ENCODE measurements at regions not wholly inside any gene's neighbourhood (a gene's known extent, or its start where the extent isn't known, plus 50 kb on each side); places are given as distances from the start of the nearest gene placed in this dataset.
"Not testable (repeated sequence)": the region's sequence is repeated elsewhere in the genome, so short reads cannot be mapped to it uniquely, and the experiment has no call there.

DNA sequence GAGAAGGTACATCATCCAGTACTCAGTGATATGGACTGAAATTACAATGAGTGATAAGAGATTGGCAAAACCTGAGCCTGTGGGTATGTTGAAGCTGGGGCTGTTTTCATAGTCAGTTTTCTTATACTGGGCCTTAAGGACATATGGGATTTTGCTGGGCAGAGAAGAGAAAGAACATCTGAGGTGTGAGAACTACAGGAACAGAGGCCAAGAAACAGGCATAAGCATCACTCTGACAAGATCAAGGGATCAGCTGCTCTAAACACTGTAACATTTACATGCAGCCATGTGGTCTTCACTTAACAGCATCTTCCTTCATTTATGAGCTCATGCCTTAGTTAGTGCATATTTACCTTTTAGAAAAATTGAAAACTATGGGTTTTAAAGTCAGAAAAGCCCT lies 220.0 kb downstream of the TRIM36 start:
- no peak for DNase-seq

DNA sequence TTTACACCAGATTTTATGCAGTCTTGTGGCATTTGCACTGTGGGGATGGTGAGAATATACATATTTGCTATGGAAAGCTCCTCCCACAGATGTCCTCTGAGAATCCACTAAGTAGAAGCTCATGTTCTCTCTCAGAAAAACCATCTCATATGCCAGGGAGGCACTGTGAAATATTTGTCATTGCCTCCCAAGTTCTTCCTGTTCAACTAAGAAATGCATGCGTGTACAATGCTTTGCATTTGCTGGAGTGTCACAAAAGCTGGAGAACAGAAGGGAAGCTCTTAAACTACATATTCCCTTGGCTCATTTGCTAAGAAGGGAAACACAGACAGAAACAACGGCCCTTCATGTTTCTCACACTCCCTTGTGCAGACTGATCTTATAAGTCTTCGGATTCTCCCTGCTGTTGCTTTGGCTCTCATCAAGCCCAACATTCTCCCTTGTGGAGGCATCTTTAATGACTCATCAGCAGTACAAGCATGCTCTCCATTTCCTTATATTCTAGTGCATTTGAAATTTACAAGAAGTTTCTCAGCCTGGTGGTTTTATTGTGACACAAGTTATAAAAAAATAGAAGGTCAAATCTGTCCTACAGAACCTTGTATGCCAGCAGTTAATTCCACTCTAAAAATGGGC lies 220.6 kb downstream of the TRIM36 start:
- DNase-seq = no peak

DNA sequence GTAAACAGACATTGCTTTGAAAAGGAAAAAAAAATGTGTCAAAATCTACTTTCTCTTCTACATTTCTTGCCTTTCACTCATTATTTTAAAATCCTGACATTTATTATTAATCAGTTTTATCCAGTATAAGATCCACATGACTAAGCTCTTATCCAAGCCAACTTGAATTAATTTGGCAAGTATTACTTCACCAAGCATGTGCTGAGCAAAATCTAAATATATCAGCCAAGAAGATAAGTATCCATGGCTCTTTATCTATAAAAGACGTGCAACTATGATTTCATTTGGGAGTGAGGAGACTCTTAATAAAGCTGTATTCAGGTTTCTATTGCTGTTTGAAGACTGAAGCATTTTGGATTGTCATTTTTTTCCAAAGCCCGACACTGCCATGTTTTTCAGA lies 221.3 kb downstream of the TRIM36 start:
- DNase-seq = no peak

DNA sequence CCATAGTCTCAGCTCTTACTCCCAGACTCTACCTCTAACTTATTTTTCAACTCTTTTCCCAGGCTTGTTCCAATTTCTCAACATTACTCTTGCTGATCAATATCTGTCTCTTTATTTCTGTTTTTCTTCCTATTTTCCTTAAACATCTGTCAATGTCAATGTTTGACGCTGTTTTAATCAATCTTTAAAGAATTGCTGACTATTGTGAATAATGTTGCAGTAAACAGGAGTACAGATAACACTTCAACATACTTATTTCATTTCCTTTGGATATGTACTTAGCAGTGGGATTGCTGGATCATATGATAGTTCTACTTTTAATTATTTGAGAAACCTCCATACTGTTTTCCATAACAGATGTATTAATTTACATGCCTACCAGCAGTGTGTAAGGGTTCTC lies 229.0 kb downstream of the TRIM36 start:
- DNase-seq = no peak

DNA sequence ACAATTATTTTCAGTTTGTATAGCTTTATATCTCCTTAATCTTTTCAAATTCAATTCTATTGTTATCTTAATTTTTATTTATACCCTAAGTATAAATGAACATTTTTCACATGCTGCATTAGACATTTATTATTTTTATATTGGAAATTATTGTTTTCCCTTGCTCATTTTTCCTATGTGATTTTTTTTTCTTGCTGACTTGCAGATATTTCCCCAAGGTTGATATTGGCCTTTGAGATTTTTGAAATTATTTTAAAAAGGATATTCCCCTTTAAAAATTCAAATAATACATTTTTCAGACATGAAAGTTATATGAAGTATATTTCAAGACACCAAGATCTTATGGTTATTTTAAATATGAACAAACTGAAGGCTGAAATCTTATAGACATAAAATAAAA lies 234.2 kb downstream of the TRIM36 start:
- DNase-seq = no peak

DNA sequence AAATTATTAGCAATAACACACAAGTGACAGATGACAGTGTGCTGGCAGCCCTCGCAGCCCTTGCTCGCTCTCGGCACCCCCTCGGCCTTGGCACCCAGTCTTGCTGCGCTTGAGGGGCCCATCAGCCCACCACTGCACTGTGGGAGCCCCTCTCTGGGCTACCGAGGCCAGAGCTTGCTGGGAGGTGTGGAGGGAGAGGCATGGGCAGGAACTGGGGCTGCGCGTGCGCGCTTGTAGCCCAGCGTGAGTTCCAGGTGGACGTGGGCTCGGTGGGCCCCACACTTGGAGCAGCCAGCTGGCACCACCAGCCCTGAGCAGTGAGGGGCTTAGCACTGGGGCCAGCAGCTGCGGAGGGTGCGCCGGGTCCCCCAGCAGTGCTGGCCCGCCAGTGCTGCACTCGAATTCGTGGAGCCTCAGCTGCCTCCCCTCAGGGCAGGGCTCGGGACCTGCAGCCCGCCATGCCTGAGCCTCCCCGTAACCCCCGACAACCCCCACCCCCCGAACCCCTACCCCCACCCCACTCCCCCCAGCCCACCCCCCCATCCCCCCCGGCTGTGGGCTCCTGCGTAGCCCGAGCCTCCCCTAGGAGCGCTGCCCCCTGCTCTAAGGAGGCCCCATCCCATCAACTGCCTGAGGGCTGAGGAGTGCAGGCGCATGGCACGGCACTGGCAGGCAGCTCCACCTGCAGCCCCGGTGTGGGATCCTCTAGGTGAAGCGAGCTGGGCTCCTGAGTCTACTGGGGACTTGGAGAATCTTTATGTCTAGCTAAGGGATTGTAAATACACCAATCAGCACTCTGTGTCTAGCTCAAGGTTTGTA lies 240.9 kb downstream of the TRIM36 start:
- DNase-seq = no peak

DNA sequence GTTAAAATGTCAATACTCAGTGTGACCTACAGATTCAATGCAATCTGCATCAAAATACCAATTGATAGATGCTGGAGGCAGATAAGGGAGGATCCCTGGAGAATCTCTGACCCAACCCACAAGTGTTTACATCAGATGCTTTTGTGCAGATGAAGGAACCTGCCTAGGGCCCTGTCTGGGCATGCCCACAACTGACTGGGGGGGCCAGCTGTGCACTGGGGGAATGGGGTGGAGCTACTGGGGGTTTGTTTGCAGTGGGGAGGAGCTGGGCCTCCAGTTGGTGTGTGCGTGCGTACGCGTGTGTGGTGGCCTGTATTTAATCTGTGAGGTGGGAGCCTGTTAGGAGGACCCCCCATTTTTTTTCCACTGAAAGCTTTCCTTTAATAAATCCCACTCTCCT lies 244.9 kb downstream of the TRIM36 start:
- no peak for DNase-seq

DNA sequence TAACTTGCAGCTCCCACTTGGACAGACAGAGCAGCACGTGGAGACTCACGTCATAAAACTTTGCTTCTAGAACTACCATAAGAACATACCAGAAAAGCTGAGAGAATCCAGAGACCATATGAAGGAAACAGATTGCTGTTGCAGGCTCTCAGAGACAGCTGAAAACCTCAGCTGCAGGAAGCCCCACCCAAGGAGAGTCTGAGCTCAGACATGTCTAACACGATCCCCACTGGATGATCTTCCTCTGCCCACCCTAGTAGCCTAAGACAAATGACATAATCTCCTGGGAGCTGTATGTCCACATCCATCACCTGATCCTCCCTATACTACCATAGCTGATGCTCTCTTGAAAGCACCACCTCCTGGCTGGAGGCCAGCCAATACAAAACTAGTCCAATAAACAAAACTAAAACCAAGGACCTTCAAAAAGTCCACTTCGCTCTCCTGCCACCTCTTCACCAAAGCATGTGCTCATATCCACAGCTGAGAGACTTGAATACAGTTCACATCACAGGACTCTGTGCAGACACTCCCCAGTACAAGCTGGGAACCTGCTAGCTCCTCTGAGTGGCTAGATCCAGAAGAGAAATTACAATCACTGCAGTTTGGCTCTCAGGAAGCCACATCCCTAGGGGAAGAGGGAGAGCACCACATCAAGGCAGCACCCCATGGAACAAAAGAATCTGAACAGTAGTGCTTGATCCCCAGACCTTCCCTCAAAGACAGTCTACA lies 257.4 kb downstream of the TRIM36 start:
- DNase-seq = no peak

DNA sequence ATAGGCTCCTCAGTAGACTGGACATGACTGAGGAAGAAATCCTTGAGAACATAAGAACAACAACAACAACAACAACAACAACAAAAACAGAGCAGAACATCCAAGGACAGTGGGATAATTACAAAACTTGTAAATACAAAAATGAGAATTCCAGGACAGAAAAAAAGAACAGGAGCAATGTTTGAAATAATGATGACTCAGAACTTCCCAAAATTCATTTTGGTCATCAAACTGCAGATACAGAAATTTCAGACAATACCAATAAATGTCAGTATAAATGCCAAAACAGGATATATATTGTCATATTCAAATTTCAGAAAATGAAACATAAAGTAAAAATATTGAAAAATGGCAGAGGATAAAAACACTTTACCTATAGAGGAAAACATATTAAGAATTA lies 259.0 kb downstream of the TRIM36 start:
- DNase-seq = no peak

DNA sequence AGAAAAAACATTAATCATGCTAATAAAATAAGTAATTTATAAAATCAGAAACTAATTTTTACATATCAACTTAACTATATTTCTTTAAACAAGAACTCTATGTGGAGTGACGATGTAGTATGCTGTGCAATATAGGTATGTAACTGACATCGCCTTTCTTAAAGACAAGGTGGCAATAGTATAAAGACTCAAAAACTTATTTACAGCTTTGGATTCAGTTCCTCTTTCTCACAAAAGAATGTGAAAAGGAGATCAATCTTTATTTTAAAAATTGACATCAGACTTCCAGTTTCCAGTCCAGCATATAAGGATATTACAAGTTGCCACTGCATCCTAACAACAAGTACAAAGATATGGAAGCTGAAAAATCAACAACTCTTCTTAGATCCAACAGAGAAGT lies 260.3 kb downstream of the TRIM36 start:
- no peak for DNase-seq

DNA sequence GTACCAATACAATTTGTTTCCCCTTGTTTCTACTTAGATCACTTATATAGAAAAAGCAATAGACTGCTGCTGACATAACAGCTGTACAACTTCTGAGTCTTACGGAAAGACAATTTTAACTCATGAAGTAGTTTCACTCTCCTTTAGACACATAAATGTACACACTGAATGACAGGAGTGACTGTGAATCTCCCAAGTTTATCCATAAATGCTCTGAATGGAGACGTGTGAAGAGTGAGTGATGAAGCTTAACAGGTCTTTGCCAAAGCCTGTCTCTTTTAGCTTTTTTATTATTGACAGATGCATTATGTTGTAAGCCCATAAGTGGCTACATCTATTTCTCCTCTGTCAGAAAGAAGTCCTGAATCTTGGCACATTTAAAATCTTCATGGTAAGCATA lies 265.9 kb downstream of the TRIM36 start:
- DNase-seq = no peak

DNA sequence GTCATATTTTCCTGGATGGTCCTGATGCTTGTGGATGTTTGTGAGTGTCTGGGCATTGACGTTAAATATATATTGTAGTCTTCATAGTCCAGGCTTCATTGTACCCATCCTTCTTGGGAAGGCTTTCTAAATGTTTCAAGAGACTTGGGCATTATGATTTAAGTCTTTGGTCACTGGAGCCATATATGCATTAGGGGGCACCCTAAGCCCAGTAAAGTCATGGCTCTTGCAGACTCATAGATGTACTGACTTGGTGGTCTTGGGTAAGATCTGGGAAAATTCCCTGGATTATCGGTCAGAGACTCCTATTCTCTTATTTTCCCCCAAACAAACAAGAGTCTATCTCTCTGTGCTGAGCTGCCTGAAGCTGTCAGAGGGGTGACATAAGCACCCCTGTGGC lies 271.1 kb downstream of the TRIM36 start:
- no peak for DNase-seq

DNA sequence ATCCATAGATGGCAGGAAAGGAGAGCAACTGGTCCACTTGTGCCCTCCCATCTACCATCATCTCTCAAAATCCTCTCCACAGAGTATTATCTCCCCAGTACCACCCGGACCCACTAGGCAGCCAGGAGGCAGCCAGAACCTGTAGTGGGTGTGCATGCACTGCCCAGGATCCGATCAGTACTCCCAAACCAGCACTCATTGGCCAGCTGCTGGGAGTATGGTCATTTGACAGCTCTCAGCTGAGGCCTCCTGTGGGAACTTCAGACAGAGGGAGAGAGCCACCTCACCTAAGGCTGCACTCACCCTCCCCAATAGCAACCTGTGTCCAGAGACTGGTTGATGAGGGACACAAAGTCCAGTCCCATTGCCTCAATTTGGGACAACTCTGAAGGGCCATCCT lies 286.0 kb downstream of the TRIM36 start:
- DNase-seq = no peak

DNA sequence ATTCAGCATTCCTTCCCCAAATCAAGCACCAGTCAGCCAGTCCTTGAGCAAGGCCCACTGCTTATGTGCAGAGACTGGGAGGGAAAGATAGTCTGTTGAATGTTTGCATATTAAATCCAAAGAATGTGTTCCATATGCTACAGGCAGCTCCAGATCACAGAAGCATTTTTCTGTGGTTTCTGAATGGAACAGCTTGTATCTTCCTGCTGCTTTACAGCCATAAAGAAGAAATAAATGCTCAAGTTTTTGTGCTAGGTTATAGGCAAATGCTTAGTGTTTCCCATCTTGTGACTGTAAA lies 310.3 kb downstream of the TRIM36 start:
- no peak for DNase-seq

DNA sequence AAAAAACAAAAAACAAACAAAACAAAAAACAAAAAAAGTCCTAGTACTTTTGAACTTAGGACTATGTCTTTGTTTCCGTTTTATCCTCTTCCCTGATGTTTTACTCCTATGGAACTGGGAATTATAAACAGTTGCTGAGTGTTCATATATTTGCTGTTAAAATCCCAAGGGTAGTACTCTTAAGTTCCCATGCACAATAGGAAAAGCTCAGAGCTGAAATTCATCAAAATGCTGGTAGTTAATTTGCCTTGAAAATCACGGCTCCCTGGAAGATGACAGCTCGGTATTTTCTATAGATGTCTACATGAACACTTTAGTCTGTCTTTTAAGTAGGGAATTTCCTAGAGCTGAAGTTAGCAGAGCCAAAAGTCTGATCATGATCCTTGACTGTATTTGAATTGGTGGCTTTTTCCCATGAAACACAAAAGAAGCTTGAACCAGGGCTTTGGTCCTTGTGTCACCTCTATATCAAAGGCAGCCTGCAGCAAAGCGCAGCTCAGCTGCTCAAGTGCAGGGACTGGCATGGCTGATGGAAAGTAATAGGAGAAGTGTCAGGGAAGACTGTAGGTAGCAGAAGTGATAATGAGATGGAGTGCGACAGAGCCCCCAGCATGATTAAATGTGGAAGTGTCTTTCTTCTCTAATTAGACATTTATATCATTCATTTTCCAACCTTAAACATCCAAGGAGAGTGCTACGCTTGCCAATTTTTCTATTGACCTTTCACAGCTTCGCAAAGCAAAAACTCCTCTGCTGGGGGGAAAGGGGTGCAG lies 310.9 kb downstream of the TRIM36 start:
- DNase-seq = no peak

DNA sequence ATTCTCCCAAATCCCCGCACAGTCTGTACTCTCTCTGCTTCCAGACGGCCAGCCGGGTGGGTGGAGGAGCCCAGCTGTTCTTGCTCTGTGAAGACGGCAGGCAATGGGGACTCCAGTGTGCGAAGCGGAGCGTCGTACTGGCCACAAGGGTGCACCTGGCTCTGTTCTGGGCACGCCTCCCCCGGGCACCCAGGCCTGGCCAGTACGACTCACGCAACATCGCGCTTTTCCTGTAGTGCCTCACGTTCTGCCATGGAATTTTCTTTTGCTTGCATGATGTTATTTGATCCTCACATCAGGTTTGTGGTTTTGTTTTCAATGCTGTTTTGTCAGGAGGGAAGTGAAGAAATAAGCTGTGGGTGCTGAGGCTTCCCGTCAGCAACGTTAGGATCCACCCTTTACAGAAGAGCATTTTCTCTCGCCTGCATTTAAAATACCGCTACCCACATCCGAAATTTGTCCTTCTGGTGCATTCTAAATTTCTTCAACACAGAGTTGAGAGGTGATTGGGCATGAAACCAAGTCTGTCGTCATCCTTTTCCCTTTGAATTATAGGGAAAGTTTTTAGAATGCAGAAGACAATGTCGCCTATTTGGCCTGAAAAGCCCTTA lies 311.7 kb downstream of the TRIM36 start:
- DNase-seq = no peak

DNA sequence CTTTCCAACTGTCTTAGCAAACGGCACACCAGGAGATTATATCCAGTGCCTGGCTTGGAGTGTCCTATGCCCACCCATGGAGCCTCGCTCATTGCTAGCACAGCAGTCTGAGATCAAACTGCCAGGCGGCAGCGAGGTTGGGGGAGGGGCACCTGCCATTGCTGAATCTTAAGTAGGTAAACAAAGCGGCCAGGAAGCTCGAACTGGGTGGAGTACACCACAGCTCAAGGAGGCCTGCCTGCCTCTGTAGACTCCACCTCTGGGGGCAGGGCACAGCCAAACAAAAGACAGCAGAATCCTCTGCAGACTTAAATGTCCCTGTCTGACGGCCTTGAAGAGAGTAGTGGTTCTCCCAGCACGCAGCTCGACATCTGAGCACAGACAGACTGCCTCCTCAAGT lies 325.0 kb downstream of the TRIM36 start:
- DNase-seq = not testable (repeated sequence)

DNA sequence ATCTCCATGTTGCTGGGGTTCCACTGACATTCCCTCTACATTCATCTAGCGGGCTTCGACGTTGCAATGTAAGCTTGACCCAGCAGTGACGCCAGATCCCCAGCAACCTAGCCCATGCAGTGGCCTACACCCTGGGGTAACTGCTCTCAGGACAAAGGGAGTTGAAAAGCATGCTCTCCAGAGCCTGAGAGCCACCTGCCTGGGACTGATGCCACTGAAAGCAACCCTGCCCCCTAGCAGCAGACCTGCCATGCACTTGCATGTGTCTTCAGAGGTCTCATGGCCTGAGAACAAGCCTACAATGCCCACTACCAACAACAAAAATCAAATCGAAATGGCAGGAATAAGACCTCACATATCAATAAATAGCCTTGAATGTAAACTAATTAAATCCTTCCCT lies 330.3 kb downstream of the TRIM36 start:
- no peak for DNase-seq

DNA sequence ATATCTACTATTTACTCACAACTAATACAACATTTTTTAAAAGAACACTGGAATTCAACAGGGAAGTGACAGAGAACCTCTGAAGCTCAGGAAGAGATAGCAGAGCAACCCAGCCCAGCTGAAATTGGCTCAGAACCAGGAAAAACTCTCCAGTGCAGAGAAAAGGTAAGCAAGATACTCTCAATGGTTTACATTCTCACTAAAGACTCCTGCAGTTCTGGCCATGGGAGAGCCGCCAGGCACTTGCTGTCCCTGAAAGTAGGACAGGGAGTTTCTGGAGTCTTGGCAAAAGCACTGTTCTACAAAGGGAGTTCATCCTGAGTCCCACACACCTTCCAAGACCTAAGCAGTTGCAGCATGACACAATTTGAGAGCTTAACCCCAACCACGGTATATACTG lies 330.8 kb downstream of the TRIM36 start:
- no peak for DNase-seq

DNA sequence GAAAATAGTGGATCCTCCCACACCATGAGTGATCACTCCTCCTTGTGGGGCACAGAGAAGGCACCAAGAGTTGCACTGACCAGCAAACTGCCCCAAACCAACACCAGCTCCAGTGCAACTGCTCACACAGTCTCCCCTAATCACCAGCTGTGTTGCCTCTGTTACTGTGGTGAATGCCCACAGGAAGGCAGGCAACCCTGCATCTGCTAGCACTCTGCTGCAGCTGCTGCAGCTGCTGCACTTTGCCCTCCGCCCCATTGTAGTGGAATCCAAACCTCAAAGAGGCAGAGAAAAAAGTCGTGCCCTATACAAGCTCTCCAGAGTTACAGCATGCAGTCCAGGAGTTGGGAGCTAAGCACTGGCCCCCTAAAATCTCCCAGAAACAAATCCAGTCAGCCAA lies 339.6 kb downstream of the TRIM36 start:
- no peak for DNase-seq

DNA sequence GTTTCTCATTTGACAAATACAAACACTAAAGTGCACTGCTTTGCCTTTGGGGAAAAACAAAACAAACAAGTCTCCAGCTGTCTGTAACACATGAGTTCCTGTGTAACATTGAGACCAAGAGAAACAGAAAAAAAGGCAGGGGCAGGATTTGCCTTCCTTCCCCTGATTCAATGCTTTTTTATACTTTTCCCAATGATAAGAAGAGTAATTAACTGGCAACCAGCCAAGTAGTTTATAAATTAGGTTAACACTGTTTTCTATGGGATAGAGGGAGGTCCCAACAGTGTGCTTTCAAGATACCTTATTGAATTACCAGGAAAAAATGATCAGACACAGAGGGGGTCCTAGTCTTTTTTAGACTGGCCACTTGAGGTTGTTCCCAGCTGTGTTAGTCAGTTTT lies 346.8 kb downstream of the TRIM36 start:
- no peak for DNase-seq

DNA sequence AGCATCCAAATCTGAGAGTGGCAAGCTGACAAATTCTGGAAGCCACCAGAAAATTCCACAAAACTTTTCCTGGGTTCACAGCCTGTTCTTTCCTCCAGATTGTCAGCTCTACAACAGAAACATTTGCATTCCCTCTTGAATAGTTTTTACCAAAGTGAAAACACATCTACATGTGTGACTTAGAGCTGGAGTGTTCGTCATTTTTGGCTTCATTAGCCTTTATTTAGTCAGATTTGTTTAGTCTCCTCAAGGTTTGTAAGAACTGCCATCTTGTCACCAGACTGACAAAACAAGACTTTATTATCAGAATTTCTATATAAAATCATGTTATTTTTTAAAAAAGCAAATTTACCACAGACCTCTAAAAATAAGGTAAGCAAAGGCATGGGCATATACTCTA lies 347.3 kb downstream of the TRIM36 start:
- DNase-seq = no peak

DNA sequence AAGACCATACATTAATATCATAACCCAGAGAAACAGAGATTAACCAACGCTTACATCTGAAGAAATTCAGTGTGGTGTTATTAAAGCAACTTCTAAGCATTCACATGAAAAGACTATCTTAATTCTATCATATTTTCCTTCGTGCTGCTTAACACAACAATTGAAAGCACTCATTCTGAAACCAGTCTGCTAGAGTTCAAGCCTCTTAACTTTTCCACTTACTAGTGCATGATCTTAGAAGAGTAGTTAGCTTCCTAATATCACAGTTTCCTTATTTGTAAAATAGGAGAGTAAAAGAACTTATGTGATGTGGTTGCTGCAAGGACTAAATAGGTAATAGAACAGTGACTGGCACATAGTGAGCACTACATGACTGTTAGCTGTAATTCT lies 379.3 kb downstream of the TRIM36 start:
- no peak for DNase-seq

Measured in stimulated activated CD4-positive, alpha-beta T cell treated with anti-CD3 and anti-CD28 coated beads, Interleukin-4, amount 100 ng/mL, for 1 hour (primary cell).